ENCODE measurements at regions not wholly inside any gene's neighbourhood (a gene's known extent, or its start where the extent isn't known, plus 50 kb on each side); places are given as distances from the start of the nearest gene placed in this dataset.

DNA sequence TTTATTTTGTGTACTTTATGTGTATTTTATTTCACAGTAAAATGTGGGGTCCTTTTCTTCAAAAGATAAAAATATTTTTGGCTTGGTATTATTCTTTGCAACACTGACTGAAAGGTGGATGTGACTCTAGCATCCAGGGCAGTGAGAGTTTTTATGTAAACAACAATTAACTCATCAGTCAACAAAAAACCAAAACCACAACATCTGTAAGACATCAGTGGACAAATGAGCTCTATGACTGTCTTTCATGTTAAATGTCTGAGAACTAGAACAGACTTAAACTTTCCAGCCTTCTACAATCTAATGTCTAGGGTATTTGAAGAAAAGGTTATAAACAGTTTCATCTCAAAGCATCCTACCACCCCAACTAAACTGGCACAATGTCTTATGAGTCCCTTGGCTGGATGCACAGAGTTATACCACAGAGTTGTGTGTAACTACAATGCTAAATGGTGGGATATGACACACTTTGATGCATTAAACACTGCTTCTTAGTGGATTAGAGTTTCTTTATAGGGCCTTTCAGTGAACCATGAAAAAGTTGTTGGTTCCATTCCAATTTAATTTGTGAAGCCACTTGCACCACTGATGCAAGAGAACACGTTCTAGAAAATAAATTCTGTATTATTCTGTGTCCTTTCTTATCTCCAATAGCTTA is 544.2 kb upstream of the KLF12 start:
- TF ChIP-seq POLR2A (IDR thresholded peaks at IDR 0.05; ENCODE audit: low read length) (no peak), GATA1 (IDR thresholded peaks at IDR 0.05; ENCODE audit: low read depth, low read length) (no peak)
- no peak for DNase-seq

DNA sequence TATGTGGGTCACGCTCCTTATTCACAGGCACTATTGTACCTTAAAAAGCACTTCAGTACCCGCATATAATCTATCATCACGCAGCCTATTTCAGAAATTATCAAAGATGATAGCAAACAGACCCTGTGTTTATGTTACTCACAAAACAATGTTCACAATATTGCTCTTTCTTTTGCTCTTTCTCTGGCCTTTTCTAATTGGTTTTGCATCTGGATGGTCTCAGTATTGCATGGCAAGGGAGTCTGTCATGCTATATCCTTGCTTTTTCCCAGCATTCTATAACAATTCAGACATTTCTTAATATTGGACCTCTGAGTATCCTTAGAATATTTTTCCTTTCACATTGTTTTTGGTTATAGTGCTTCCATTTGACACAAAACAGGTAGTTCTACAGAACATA is 541.8 kb upstream of the KLF12 start:
- TF ChIP-seq GATA1 (IDR thresholded peaks at IDR 0.05; ENCODE audit: low read depth, low read length) (no peak), POLR2A (IDR thresholded peaks at IDR 0.05; ENCODE audit: low read length) (no peak)
- no peak for DNase-seq

DNA sequence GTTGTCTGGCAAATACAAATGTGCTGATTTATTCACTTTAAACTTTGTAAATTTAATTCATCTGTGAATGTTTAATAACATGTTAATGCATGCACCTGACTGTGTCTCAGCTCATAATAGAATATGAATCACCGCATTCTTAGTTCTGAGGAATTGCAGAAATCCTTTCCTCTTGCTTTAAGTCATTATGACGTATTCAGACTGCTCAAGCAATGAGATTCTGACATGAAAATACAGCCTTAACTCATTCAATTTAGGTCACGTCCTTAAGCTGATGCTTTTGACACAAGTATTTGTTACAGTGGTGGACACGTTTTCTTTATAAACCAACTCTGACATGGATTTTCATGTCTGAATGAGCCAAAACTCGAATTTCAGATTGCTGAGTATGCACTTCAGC is 541.0 kb upstream of the KLF12 start:
- DNase-seq = no peak
- no peak for TF ChIP-seq POLR2A (IDR thresholded peaks at IDR 0.05; ENCODE audit: low read length)
- no peak for TF ChIP-seq GATA1 (IDR thresholded peaks at IDR 0.05; ENCODE audit: low read depth, low read length)

DNA sequence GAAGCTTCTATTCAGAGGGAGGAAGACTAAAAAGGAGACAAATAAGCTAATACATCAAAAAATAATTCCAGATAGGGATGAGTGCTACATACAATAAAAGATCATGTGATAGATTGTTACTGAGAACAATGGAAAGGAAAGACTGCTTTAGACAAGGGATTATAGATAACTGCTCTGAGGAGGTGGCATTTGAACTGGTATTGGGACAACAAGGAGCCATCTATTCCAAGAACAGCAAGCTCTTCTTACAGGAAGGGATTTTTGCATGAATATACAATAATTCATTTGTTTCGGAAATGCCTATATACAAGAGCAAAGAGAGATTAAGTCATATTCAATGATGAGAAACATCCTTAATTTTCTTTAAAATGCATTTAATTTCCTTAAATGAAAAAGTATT is 540.5 kb upstream of the KLF12 start:
- TF ChIP-seq GATA1 (IDR thresholded peaks at IDR 0.05; ENCODE audit: low read depth, low read length) (no peak), POLR2A (IDR thresholded peaks at IDR 0.05; ENCODE audit: low read length) (no peak)
- no peak for DNase-seq

DNA sequence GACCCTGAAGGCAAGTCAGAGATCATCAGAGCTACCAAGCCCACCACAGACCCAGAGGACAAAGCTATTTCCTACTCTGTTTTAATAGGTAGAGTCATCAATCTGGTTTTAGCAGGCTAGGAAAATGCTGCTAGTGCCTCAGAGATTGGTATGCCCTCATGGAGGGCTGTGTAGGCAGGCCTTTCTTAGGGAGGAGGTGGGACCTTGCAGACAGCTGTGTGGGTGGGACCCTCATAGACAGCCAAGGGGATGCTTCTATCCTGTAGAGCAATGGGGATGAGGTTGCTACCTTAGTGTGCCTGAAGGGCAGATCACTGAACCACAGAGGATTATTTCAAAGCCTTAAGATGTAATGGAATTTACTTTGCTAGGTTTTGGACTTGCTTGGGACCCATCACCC is 534.9 kb upstream of the KLF12 start:
- no peak for TF ChIP-seq POLR2A (IDR thresholded peaks at IDR 0.05; ENCODE audit: low read length)
- no peak for TF ChIP-seq GATA1 (IDR thresholded peaks at IDR 0.05; ENCODE audit: low read depth, low read length)
- no peak for DNase-seq

DNA sequence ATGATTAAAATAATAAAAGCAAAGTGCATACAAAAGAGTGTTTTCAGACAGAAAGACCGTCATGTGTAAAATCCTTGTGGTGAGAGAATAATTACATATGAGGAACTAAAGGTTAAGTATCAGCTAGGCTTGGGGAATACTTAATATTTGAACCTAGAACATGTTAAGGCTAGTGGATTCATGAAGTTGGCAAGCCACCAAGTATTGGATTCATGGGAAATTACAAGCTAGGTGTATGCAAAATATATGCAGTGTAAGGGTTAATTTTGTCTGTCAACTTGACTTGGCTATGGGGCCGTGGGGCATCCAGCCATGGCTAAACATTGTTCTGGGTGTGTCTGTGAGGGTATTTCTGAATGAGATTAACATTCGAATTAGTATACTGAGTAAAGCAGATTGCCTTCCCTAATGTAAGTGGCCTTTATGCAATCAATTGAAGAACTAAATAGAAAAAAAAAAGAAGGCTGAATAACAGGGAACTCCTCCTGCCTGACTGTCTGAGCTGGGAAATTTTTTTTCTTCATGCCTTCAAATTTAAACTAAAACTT is 533.5 kb upstream of the KLF12 start:
- no peak for DNase-seq
- no peak for TF ChIP-seq GATA1 (IDR thresholded peaks at IDR 0.05; ENCODE audit: low read depth, low read length)
- TF ChIP-seq POLR2A (IDR thresholded peaks at IDR 0.05; ENCODE audit: low read length) = no peak

DNA sequence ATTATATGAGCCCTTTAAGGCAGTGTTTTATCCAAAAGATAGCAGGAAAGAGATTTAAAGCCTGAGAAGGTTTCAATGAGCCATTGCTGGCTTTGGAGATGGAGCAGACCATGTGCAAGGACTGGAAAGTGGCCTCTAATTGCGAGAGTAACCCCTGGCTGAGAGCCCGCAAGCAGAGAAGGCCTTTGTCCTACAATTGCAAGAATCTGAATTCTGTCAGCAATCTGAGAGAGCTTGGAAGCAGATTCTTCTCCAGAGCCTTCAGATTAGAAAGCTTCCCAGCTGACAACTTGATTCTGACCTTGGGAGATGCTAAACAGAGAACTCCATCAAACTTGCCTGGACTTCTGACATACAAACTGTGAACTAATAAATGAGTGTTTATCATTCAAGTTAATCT is 528.7 kb upstream of the KLF12 start:
- TF ChIP-seq POLR2A (IDR thresholded peaks at IDR 0.05; ENCODE audit: low read length) = no peak
- TF ChIP-seq GATA1 (IDR thresholded peaks at IDR 0.05; ENCODE audit: low read depth, low read length) = no peak
- DNase-seq = no peak

DNA sequence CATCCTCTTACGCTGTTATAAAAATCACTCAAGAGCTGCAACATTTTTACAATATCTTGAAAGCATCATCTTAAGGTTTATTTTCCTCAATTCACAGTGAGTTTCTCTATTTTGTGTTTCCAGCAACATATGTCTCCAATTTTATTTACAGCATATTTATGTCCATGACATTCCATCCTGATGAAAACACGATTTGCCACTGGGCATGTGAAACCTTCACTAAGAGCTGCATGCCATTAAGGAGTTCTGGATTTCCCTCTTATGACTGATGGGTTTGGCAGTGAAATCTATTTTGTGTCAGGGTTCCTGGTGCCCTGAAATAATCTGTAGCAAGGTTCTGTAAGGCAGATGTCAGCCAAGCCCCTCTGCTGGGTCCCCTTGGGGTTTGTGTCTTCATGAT is 527.6 kb upstream of the KLF12 start:
- no peak for DNase-seq
- TF ChIP-seq GATA1 (IDR thresholded peaks at IDR 0.05; ENCODE audit: low read depth, low read length) = no peak
- TF ChIP-seq POLR2A (IDR thresholded peaks at IDR 0.05; ENCODE audit: low read length) = no peak

DNA sequence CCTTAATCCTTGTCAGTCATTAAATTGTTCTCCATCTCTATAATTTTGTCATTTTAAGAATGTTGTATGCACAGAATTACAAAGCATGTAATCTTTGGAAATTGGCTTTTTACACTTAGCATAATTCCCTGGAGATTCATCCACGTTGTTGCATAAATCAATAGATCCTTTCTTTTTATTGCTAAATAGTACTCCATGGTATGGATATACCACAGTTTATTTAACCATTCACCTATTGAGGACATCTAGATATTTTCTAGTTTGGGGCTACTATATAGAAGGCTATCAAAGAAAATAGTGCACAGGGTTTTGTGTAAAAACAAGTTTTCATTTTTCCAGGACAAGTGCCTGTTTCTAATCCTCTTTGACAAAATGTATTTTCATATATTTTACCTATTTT is 523.6 kb upstream of the KLF12 start:
- TF ChIP-seq GATA1 (IDR thresholded peaks at IDR 0.05; ENCODE audit: low read depth, low read length) (no peak), POLR2A (IDR thresholded peaks at IDR 0.05; ENCODE audit: low read length) (no peak)
- no peak for DNase-seq

DNA sequence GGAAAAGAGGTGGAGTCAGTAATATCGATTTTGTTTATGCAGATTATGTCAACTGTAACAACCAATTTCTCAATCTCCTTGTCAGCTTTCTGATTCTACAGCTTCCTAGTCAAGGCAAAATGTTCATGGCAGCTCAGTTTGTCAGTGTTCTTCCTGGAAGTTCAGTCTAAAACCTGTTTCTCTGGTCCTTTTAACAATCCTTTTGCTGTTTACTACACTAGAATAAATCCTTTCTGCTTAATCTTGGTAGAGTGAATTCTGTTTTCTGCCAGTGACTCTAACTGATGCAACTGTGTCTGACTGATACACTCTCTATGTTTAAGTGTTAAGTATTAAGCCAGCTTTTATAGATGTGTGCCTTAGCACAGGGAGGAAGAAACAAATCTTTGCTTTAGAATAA is 516.9 kb upstream of the KLF12 start:
- TF ChIP-seq GATA1 (IDR thresholded peaks at IDR 0.05; ENCODE audit: low read depth, low read length) (no peak), POLR2A (IDR thresholded peaks at IDR 0.05; ENCODE audit: low read length) (no peak)
- no peak for DNase-seq

DNA sequence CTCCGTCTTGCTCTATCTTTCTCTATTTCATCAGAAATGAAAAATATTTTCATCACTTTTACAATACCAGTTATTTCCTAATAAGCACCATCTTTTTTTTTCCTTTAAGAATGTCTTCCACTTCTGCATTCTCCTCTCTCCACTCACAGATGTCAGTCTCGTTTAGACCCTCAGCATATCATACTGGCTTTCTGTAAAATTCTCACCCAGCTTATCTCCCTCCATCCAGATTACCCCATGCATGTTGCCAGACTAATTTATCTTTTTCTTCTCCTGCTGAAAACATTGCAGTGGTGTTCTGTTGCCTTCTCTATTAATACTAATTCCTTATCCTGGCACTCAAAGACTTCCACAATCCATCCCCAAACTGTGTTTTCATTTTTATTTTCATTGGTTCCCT is 513.8 kb upstream of the KLF12 start:
- no peak for TF ChIP-seq POLR2A (IDR thresholded peaks at IDR 0.05; ENCODE audit: low read length)
- DNase-seq = no peak

DNA sequence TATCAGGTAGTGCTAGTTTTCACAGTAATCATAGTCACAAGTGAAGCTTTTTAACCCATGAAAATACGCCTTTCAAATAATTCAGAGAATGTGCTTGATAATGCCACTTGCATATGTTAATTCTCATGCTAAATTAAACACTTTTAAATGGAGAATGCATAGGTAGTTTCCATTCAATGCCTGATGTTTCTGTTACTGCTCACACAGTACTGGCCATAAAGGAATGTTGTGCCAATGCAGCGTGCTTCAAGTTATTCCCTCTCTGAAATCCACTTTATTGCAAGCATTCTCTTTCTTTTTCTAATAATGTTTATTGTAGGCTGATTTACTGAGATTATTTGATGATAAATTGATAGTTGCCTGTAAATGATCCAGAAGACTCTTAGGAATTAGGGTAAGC is 513.0 kb upstream of the KLF12 start:
- no peak for TF ChIP-seq GATA1 (IDR thresholded peaks at IDR 0.05; ENCODE audit: low read depth, low read length)
- DNase-seq = no peak

DNA sequence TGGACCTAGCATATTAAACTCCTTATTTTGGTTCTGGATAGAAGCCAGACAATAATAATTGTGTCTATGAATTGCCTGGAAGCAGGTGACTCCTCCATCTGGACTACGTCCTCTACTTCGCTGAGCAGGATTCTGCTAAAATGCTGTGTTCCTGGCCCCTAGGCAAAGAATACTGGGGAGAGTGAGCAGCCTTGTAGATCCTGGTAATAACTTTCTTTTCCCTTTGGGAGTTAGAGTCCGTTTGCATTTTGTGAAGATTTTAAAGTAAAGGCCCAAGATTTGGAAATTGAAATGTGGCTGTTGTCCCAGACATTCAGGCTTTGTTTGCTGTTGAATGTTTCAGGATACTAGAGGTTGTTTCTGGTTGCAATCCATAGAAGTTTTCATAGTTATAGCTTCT is 511.9 kb upstream of the KLF12 start:
- TF ChIP-seq POLR2A (IDR thresholded peaks at IDR 0.05; ENCODE audit: low read length) (no peak), GATA1 (IDR thresholded peaks at IDR 0.05; ENCODE audit: low read depth, low read length) (no peak)
- DNase-seq = no peak

DNA sequence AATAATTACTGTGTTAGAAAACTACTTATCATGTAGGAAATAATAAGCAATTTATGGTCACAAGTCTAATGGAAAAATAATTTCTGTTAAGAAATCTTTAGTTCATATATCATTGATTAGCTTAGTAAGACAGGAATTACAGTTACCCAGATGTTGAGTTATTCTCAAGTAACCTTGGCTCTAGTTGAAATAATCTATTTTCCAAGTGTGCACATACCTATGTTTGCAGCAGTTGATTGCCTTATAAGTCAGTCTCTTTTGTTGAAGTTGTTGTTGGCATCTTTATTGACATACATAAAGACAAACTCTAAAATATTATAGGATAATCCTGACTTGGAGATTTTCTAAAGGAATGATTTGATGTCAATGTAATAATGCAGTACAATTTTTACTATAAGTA is 511.4 kb upstream of the KLF12 start:
- DNase-seq = no peak

DNA sequence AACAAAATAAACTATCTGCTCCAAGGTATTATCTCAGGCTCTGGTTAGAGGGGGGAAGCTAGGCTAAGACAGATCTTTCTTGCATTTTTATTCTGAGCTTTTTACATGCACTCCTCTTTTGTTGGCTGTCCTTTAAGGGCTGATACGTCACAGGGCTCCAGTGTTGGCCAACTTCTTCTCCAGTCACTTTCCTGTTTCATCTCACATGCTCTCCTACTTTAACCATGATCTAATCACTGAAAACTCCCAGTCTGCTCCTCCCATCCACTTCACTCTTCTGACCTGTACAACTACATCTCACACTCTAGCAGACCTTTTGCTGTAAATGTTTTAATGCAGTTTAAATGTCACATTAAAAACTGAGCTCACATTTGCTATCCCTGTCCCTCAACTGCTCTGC is 510.0 kb upstream of the KLF12 start:
- no peak for DNase-seq
- no peak for TF ChIP-seq POLR2A (IDR thresholded peaks at IDR 0.05; ENCODE audit: low read length)
- no peak for TF ChIP-seq GATA1 (IDR thresholded peaks at IDR 0.05; ENCODE audit: low read depth, low read length)

More for the DNA sequence above, 511.4 kb upstream of the KLF12 start:
- TF ChIP-seq GATA1 (IDR thresholded peaks at IDR 0.05; ENCODE audit: low read depth, low read length) (no peak), POLR2A (IDR thresholded peaks at IDR 0.05; ENCODE audit: low read length) (no peak)

DNA sequence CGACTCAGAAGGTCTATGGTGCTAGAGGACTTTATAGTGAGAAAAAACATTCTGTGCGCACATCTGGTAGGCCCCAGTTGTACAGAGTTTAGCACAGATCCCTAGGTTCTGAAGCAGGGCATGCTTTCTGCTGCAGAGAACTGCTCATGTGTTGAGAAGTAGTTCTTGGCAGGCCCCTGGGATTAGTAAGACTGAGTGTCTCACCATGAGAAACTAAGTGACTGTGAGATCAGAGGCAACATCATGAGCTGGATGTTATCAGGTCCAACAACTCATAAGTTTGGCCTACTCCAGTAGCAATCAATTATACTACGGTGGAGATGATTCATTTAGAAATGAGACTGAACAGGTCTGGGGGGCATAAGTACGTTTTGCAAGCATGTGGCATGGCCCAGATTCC is 507.4 kb upstream of the KLF12 start:
- TF ChIP-seq GATA1 (IDR thresholded peaks at IDR 0.05; ENCODE audit: low read depth, low read length) (no peak), POLR2A (IDR thresholded peaks at IDR 0.05; ENCODE audit: low read length) (no peak)
- no peak for DNase-seq

Measured in erythroblast (primary cell).